ENCODE measurements at regions not wholly inside any gene's neighbourhood (a gene's known extent, or its start where the extent isn't known, plus 50 kb on each side); places are given as distances from the start of the nearest gene placed in this dataset.

DNA sequence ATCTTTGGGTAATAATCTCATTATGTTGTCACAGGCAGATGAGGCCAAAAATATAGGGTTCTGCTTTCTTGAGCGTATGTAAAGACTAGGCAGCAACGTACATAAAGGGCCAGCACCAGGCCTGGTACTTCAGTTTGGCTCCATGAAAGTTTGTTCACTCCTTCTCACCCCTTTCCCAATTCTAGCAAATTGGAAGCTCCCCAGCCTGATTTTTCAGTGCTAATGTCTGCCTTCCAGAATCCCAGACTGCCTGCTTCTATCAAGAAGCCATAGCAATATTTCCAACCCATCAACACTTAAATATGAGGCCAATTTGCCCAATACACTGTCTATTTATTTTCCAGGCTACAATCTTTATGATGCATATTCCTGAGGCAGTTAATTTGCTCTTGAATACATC is 93.4 kb upstream of the PTPRT start:
- CTCF ChIA-PET, result no interaction called here
- H3K27ac Mint-ChIP-seq, result no peak overlapping the region

DNA sequence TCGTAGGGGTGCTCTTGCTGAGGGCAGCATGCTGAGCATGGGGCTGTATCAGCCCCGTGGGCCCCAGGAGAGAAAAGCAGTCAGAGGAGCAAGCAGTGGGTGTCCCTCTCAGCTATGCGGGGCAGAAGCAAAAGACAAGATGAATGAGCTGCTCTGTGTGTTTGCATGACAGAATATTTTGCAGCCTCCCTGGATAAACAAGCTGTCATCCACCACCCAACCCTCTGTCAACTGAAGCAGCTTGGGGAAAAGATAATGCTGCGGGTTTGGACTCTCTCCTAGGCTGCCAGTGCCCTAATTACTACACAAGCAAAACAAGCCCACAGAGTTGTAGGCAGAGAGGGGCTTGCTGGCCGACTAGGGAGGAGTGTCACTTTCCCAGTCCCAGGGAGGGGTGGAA is 82.3 kb upstream of the PTPRT start:
- Mint-ChIP-seq H3K27ac (no peak overlapping the region), H3K4me3 (no peak overlapping the region), H3K9me3 (peaks cover 21% of the 10 kb centered on the region), H3K4me1 (no peaks in the 10 kb centered on the region), H3K36me3 (no peaks in the 10 kb centered on the region), H3K27me3 (ENCODE audit: low read depth) (peaks cover 16% of the 10 kb centered on the region)
- ChIA-PET CTCF (no interaction called here), POLR2A (no interaction called here)
- ATAC-seq (no peak), DNase-seq (ENCODE audit: low spot score) (no peak)
- TF ChIP-seq SOX15 (CRISPR knock-in tag; IDR thresholded peaks at IDR 0.05) (no peak), NFATC4 (CRISPR knock-in tag; IDR thresholded peaks at IDR 0.05) (no peak), IRF2 (CRISPR knock-in tag; IDR thresholded peaks at IDR 0.05; ENCODE audit: borderline replicate concordance, low read depth) (no peak), NR3C1 (CRISPR knock-in tag; conservative IDR thresholded peaks at IDR 0.05; ENCODE audit: low read depth) (no peak)
- TF ChIP-seq, protein P1, sequence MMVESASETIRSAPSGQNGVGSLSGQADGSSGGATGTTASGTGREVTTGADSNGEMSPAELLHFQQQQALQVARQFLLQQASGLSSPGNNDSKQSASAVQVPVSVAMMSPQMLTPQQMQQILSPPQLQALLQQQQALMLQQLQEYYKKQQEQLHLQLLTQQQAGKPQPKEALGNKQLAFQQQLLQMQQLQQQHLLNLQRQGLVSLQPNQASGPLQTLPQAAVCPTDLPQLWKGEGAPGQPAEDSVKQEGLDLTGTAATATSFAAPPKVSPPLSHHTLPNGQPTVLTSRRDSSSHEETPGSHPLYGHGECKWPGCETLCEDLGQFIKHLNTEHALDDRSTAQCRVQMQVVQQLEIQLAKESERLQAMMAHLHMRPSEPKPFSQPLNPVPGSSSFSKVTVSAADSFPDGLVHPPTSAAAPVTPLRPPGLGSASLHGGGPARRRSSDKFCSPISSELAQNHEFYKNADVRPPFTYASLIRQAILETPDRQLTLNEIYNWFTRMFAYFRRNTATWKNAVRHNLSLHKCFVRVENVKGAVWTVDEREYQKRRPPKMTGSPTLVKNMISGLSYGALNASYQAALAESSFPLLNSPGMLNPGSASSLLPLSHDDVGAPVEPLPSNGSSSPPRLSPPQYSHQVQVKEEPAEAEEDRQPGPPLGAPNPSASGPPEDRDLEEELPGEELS (CRISPR knock-in tag; IDR thresholded peaks at IDR 0.05), result no peak
- TF ChIP-seq, protein P2, sequence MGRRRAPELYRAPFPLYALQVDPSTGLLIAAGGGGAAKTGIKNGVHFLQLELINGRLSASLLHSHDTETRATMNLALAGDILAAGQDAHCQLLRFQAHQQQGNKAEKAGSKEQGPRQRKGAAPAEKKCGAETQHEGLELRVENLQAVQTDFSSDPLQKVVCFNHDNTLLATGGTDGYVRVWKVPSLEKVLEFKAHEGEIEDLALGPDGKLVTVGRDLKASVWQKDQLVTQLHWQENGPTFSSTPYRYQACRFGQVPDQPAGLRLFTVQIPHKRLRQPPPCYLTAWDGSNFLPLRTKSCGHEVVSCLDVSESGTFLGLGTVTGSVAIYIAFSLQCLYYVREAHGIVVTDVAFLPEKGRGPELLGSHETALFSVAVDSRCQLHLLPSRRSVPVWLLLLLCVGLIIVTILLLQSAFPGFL (CRISPR knock-in tag; IDR thresholded peaks at IDR 0.05; ENCODE audit: borderline replicate concordance), result no peak
- TF ChIP-seq, protein P3, sequence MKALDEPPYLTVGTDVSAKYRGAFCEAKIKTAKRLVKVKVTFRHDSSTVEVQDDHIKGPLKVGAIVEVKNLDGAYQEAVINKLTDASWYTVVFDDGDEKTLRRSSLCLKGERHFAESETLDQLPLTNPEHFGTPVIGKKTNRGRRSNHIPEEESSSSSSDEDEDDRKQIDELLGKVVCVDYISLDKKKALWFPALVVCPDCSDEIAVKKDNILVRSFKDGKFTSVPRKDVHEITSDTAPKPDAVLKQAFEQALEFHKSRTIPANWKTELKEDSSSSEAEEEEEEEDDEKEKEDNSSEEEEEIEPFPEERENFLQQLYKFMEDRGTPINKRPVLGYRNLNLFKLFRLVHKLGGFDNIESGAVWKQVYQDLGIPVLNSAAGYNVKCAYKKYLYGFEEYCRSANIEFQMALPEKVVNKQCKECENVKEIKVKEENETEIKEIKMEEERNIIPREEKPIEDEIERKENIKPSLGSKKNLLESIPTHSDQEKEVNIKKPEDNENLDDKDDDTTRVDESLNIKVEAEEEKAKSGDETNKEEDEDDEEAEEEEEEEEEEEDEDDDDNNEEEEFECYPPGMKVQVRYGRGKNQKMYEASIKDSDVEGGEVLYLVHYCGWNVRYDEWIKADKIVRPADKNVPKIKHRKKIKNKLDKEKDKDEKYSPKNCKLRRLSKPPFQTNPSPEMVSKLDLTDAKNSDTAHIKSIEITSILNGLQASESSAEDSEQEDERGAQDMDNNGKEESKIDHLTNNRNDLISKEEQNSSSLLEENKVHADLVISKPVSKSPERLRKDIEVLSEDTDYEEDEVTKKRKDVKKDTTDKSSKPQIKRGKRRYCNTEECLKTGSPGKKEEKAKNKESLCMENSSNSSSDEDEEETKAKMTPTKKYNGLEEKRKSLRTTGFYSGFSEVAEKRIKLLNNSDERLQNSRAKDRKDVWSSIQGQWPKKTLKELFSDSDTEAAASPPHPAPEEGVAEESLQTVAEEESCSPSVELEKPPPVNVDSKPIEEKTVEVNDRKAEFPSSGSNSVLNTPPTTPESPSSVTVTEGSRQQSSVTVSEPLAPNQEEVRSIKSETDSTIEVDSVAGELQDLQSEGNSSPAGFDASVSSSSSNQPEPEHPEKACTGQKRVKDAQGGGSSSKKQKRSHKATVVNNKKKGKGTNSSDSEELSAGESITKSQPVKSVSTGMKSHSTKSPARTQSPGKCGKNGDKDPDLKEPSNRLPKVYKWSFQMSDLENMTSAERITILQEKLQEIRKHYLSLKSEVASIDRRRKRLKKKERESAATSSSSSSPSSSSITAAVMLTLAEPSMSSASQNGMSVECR (CRISPR knock-in tag; IDR thresholded peaks at IDR 0.05; ENCODE audit: borderline replicate concordance), result no peak

More for the DNA sequence above, 93.4 kb upstream of the PTPRT start:
- Mint-ChIP-seq H3K36me3 (peaks cover 10% of the 10 kb centered on the region), H3K4me3 (no peak overlapping the region), H3K9me3 (peaks cover 33% of the 10 kb centered on the region), H3K27me3 (ENCODE audit: low read depth) (no peaks in the 10 kb centered on the region; the same call in 1 of the 2 replicates), H3K4me1 (peaks cover 5% of the 10 kb centered on the region)
- ATAC-seq (no peak), DNase-seq (ENCODE audit: low spot score) (no peak)
- TF ChIP-seq, protein P4, sequence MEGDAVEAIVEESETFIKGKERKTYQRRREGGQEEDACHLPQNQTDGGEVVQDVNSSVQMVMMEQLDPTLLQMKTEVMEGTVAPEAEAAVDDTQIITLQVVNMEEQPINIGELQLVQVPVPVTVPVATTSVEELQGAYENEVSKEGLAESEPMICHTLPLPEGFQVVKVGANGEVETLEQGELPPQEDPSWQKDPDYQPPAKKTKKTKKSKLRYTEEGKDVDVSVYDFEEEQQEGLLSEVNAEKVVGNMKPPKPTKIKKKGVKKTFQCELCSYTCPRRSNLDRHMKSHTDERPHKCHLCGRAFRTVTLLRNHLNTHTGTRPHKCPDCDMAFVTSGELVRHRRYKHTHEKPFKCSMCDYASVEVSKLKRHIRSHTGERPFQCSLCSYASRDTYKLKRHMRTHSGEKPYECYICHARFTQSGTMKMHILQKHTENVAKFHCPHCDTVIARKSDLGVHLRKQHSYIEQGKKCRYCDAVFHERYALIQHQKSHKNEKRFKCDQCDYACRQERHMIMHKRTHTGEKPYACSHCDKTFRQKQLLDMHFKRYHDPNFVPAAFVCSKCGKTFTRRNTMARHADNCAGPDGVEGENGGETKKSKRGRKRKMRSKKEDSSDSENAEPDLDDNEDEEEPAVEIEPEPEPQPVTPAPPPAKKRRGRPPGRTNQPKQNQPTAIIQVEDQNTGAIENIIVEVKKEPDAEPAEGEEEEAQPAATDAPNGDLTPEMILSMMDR (IDR thresholded peaks at IDR 0.05), result no peak
- TF ChIP-seq JUN (CRISPR knock-in tag; IDR thresholded peaks at IDR 0.05) (no peak), FOXJ3 (CRISPR knock-in tag; IDR thresholded peaks at IDR 0.05; ENCODE audit: borderline replicate concordance) (no peak), FOXP1 (CRISPR knock-in tag; IDR thresholded peaks at IDR 0.05; ENCODE audit: borderline replicate concordance) (no peak)
- TF ChIP-seq, protein P5, sequence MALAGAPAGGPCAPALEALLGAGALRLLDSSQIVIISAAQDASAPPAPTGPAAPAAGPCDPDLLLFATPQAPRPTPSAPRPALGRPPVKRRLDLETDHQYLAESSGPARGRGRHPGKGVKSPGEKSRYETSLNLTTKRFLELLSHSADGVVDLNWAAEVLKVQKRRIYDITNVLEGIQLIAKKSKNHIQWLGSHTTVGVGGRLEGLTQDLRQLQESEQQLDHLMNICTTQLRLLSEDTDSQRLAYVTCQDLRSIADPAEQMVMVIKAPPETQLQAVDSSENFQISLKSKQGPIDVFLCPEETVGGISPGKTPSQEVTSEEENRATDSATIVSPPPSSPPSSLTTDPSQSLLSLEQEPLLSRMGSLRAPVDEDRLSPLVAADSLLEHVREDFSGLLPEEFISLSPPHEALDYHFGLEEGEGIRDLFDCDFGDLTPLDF (CRISPR knock-in tag; IDR thresholded peaks at IDR 0.05), result no peak
- POLR2A ChIA-PET, result no interaction called here

Measured in WTC11 (cell line).